ENCODE measurements at regions not wholly inside any gene's neighbourhood (a gene's known extent, or its start where the extent isn't known, plus 50 kb on each side); places are given as distances from the start of the nearest gene placed in this dataset.

DNA sequence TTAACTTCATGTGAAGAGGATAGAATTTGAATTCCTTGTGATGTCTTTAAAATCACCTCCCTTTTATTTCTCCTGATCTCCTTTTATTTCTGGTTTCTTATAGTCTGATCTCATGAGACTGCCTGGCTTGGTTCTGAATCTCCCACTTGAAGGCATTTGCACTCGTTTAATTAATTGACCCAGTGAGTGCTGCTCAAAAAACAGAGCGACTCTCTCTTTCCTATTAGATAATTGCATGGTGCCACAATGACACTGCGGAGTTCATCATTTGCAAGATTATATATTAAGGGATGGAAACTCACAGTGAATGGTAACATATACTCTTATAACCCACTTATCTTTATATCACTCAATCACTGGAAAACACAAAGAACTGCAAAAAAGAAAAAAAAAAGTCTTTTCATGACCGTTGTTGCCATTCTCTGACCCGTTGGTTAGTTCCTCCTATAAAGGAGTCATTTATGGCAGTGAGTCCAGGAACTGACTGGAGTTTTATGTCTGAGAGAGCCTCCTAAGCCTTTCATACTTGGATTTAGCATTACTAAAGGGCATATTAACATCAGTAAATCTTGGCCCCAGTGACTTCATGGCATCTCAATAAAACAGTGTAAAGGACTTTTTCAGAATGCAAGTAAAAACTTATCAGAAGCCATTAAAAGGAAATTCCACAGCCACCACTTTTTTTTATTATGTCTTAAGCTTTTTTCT, 103.3 kb upstream of the EPHA4 start:
- peak; percentile 80 for DNase-seq

DNA sequence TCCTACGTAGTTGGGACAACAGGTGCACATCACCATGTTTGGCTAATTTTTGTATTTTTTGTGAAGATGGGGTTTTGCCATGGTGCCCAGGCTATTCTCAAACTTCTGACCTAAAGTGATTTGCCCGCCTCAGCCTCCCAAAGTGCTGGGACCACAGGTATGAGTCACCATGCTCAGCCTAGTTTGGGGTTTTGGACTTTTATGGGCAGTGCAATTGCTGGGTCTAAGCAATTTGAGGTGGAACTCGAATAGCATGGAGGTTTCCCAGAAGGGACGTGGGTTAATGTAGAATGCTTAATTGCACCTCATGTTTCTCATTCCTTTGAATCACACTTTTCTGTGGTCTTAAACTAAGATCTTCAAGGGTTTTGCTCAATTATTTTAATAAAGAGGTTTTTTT, 102.3 kb upstream of the EPHA4 start:
- DNase-seq: no peak

DNA sequence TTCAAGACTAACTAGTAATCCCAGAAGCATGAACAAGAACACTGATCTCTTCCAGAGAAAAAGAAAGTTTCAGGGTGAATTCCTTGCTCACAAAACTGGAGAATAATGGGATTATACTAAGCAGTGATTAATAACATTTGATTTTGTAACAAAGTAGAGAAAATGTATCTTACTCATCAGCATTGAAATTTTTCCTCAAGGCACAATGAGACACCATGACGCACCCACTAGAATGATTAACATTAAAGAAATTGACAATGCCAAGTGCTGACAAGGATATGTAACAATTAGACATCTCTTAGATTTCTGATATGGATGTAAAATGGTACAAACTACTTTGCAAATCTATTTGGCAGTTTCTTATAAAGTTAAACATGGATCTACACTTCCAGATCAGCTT, 101.1 kb upstream of the EPHA4 start:
- DNase-seq: no peak

DNA sequence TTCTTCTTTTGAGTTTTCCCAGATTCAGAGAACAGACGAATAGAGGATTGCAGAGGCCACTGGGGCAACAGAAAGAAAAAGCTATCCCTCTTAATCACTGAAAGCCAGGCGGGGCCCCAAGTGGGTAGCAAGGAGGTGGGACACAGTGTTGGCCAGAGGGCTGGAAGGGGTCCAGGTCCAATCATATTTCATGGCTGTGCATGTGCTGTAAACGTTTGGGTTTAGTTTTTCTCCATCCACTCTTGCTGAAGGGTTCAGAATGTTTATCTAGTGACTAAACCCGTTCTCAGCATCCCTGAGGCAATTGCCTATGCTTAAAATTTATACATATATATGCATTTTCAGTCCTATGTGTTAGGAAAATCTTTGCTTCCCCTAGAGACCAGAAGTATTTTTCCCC, 99.4 kb upstream of the EPHA4 start:
- DNase-seq: no peak

DNA sequence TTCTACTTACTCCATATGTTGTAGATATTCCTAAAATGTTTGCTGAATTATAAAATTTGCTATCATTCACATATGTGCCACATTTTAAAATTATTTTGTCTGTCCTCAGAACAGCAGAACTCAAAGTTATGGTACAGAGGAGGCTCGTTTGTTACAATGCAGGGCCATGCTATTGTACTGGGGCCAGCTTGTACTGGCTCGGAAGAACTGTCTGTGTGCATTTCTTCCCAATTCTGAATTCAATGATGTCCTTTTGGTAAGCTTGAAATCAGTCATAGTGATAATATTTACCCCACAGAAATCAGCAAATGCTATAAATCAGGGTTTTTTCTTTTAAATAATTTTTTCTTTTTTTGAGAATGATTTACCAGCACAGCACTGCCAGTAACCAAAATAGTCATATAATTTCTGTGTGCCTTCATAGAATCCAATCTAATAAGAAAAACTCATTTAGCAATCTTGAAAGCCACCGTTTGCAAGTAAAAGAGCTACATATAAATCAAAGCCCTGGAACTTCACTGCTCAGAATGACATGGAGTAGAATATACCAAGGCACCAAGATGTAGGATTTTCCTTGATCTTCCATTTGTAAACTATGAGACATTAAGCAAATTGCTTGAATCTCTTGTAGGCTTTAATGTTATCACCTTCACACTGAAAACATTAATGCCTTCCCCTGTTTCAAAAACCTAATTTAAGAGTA, 90.7 kb upstream of the EPHA4 start:
- DNase-seq: no peak

DNA sequence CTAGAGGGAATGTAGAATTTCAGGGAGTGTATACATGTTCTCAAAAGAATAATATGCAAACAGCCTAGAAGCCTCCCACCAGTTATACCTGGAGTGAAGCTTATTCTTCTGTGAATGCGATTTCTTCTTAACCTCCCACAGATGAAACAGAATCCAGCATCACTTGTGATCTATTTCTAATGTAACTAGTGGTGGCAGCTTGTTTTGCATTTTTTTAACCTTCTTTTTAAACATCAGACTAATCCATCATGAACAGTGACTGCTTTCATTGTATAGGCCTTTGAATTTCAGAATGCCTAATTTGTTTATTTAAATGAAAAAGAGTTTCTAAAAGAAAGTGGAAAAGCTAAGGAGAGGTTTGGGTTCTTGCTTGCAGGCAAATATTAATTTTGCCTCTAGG, 85.7 kb upstream of the EPHA4 start:
- DNase-seq: no peak

DNA sequence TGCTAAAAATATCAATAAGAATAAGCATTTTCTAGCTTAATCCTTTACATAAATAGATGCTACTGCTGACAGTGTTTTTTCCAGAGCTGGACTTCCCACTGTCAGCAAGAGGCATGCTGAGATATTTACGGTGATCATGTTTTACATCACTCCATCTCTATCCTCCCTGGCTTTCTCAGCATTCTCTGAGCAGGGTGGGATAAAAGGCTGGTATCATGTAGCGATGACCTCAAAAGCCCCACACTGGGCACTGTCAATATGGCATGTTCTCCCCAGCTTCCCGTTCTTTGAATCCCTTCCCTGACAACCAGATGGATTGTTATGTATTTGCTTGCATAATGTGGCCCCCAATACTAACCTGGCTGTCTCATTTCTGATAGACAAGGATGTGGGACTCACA, 83.2 kb upstream of the EPHA4 start:
- no peak for DNase-seq

DNA sequence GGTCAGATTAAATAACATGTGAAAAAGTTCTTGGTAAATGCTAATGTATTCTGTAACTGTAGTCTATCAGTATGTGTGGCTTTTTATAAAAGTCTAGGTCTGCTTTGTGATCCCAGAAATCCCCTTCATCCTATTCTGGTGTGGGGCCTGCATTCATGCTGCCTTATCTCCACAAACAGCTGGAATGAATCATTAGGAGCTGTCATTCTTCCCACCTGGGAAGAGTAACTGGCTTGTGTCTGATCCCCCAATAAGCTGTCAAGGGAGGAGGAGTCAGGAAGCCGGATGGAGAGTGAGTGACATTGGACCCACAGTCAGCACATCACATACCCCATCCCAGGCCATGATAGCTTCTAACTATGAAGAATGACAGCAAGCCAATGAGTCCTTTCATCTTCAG, 81.1 kb upstream of the EPHA4 start:
- no peak for DNase-seq

DNA sequence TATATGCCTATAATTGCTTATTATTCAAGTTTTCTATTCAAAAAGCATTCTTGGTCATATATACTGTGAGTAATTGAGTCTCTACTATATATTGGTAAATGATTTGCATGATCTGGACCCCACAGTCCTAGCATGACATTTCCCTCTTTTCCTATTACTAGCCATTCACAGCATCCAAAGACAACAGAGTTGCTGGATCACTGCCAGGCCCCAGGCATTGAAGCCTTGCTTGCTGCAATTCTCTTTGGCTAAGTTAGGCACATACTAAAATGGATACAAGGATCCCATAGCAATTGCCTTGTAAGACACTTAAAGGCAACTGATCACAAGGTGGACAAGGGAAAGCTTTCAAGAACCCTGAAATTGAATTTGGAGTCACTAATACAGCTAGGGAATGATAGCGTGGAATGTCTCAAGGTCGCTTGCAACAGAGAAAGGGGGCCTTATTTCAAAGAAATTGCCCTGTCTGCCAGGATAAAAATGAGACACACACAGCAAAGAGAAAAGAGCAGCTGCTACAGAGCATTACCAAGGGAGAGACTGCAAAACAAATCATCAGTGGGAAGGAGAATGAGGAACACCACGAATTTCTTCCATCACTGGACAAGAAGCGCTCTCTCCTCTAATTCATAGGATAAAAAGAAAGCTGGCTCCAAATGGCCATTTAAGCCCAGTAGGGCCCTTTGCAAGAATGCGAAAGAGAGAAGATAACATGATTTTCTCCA, 77.1 kb upstream of the EPHA4 start:
- DNase-seq: no peak

DNA sequence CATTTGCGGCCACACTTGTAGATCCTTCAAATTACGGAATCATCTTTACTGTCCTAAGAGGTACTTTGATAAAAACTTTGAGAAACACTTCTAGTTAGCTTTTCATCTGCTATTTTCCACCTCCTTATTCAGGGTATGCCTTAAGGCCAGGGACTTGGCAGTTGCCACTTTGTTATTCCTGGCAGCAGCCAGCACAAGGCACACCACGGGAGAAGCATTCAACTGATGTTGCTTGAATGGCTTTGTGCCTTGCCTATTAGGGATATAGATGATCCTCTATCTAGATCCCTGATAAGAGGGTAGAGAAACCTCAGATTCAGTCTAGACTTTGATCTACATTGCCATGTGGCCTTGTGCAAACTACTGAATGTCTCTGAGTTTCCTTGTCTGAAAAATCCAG, 70.3 kb upstream of the EPHA4 start:
- no peak for DNase-seq

DNA sequence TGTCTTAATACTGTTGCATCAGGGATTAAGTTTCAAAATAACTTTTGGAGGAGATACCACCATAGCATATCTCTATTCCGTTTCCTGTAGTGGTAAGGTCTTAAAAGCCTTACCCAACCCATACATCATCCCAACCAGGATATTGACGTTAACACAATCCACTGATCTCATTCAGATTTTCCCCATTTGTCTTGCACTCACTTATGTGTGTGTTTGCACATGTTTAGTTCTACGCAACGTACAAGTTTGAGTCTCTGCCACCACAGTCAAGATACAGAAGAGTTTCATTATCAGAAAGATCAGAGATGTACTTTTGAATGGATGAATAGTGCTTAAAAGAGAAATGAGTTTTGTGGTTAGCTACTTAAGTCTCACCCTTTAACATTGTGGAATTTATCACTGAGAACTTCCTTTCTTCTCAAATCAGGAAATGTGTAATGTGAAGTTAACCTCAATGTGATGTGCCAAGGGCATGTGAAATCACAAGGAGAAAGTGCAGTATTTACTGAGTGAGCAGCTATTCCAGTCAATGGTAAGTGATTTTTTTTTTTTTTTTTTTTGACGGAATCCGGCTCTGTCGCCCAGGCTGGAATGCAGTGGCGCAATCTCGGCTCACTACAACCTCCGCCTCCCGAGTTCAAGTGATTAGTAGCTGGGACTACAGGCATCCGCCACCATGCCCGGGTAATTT, 69.2 kb upstream of the EPHA4 start:
- no peak for DNase-seq

DNA sequence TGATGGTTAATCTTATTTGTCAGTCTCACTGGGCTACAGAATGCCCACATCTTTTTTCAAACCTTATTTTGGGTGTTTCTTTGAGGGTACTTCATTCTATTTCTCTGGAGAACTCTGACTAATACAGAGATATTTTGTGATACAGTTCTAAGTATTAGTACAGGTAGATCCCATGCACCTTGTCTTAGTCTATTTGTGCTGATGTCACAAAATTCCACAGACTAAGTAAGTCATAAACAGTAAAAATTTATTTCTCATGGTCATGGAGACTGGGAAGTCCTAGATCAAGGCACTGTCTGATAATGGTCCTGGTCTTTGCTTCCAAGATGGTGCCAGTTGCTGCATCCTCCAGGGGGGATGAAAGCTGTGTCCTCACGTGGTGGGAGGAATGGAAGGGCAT, 68.6 kb upstream of the EPHA4 start:
- DNase-seq: no peak

DNA sequence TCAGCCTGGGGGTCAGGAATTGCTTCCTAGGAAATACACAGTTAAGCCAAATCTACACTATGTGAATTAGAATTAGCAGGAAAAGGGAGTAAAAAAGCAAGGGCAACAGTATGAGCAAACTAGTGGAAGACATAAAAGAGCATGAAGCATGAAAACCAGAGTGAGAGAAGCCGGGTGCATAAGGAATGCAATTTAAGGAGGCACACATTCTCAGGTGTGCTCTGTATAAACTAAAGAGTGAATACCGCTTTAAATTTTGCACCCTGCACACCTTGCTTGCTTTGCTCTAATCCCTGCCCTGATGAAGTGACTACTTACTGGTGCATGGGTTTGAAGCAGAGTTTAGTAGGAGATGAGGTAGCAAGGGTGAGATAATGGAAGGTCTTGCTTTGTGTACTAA, 65.7 kb upstream of the EPHA4 start:
- DNase-seq: no peak

DNA sequence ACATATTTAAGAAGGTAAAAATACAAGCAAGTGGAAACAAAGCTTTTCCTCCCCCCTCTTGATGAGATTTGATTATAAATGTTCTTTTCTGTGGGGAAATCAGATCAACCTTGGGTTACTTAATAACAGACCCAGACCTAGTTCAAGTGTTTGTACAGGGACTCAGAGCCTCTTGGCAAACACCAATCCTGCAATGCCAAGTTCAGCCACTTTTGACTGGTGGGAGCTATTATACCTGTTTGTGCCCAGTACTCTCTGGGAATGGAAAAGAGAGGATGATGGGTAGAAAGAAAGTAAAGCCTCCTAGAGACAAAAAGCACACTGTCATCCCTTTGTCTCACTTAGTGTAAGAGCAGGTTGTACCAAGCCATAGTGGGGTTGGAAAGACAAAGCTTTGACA, 63.8 kb upstream of the EPHA4 start:
- DNase-seq: no peak

DNA sequence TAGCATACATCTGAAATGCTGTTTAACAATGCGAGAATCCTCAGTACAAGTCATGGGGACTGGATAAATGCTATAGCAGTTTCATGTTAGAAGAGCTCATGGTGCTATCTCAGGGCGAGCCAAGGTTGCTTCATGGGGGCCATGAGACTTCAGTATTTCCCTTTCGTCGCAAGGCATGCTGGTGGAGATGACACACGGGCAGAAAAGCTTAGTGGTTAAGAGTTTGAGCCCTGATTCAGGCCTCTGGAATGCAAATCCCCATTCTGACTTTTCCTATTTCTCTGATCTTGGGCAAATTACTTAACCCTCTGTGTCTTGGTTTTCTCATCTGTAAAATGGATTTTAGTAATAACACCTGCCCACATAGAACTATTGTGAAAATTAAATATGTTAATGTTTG, 57.4 kb upstream of the EPHA4 start:
- DNase-seq: no peak

DNA sequence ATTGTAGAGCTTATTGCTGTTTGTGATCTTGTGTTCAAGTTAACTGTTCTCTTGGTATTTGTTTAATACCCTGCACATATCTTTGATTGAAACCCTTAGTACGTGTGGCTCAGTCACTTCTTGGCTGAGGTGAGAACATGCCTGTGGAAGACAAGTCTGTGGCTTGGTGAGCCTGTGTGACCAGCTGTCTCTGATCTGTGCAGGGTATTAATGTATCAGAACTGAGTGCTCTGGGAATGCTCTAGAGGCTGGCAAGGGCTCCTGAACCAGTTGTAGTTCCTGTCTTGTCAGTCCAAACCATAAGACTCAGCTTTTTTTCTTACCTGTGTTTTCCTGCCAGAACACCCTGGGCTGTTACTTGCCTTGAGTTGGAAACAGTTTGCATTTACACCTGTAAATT, 52.4 kb upstream of the EPHA4 start:
- DNase-seq: no peak
